ENCODE measurements at regions not wholly inside any gene's neighbourhood (a gene's known extent, or its start where the extent isn't known, plus 50 kb on each side); places are given as distances from the start of the nearest gene placed in this dataset.

GRCh38 chr18:65568866-65569265, 181.9 kb upstream of the CDH7 start:
- no peak for TF ChIP-seq POLR2A (IDR thresholded peaks at IDR 0.05)
- TF ChIP-seq CTCF (IDR thresholded peaks at IDR 0.05): no peak
- TF ChIP-seq POLR2AphosphoS5 (IDR thresholded peaks at IDR 0.05): no peak
